K562 (cell line): ENCODE measurements at regions not wholly inside any gene's neighbourhood (a gene's known extent, or its start where the extent isn't known, plus 50 kb on each side); places are given as distances from the start of the nearest gene placed in this dataset.

Source experiments
- ATAC-seq: fragments of 200-7000 bp; cut with Tn5 transposase; 3 replicates; pipeline ENCODE4 v1.9.1; 2020; ENCODE audit warnings: moderate library complexity
- BruUV-seq: library from RNA; stranded (reverse); fragments of 400-500 nt; replicated peaks from 2 replicates; lab custom pipeline; 2021; lab: Mats Ljungman, UMichigan
- CTCF ChIA-PET: fragments of 300-600 bp; formaldehyde crosslinking; extraction: SDS; loops from one replicate; lab custom pipeline; 2021; ENCODE audit warnings: low intra/inter-chr PET ratio; lab: Yijun Ruan, JAX
- POLR2A ChIA-PET: fragments of 300-600, 350-650 bp; sonication (Branson Sonifier 250); formaldehyde crosslinking; extraction: SDS; loops from one replicate; lab custom pipeline; 2021; ENCODE audit warnings: antibody characterized with exemption, inconsistent platforms; lab: Yijun Ruan, JAX
- DNase-seq, 4 experiments: peaks; one replicate each; pipeline versions ENCODE4 v3.0.0 to v3.0.0-alpha.2; 2011 to 2018; ENCODE audit warnings: low spot score in 3 of 4, mixed read lengths in 3 of 4; ENCODE audit errors: extremely low read depth in 1 of 4
- FAIRE-seq: peaks from 2 replicates; lab custom pipeline; 2011; peaks lifted over from hg19 to GRCh38; lab: Jason Lieb, UNC
- H2AFZ ChIP-seq: 2 replicates; pipeline ENCODE4 v1.6.0; 2011; ENCODE audit warnings: low read depth, low read length, control low read depth, inconsistent platforms
- H3K27ac ChIP-seq: fragments of 200-600 bp; 3 replicates; pipeline ENCODE4 v1.8.0; 2011; ENCODE audit warnings: low read depth, mild to moderate bottlenecking, control low read depth, inconsistent platforms, low read length, moderate library complexity, mixed read lengths; ENCODE audit errors: extremely low read depth
- H3K27me3 ChIP-seq, 2 experiments: fragments of 300-600 bp in 1 of 2; 2 replicates in 1 of 2; 3 replicates in 1 of 2; pipeline versions ENCODE4 v1.6.0 to v1.8.0; 2011; ENCODE audit warnings: inconsistent platforms in 2 of 2, low read length in 2 of 2, mild to moderate bottlenecking in 1 of 2, mixed read lengths in 1 of 2, moderate library complexity in 1 of 2; ENCODE audit not compliant: control insufficient read depth in 2 of 2, insufficient read depth in 2 of 2
- H3K36me3 ChIP-seq: fragments of 300-600 bp; 3 replicates; pipeline ENCODE4 v1.8.0; 2011; ENCODE audit warnings: mild to moderate bottlenecking, low read length, inconsistent platforms; ENCODE audit not compliant: control insufficient read depth, insufficient read depth
- H3K4me1 ChIP-seq, 2 experiments: fragments of 200-600 bp in 1 of 2; replicated peaks in 1 of 2; 2 replicates in 1 of 2; 3 replicates in 1 of 2; pipeline versions ENCODE4 v1.5.1 to v1.8.0; 2011; ENCODE audit warnings: inconsistent platforms in 2 of 2, low read length in 2 of 2, mild to moderate bottlenecking in 1 of 2, mixed read lengths in 1 of 2, moderate library complexity in 1 of 2; ENCODE audit not compliant: control insufficient read depth in 2 of 2, insufficient read depth in 2 of 2
- H3K4me2 ChIP-seq: 2 replicates; pipeline ENCODE4 v1.6.1; 2011; ENCODE audit warnings: low read length, control low read depth, inconsistent platforms, mixed read lengths; ENCODE audit not compliant: insufficient read depth
- H3K4me3 ChIP-seq: fragments of 200-600 bp; sonication (generic), shearing (Covaris generic); 2 replicates; pipeline ENCODE4 v1.5.1; 2016; ENCODE audit warnings: control low read depth, inconsistent platforms
- H3K79me2 ChIP-seq: fragments of 200-600 bp; 3 replicates; pipeline ENCODE4 v1.8.0; 2011; ENCODE audit warnings: low read length, inconsistent platforms; ENCODE audit not compliant: control insufficient read depth, insufficient read depth
- H3K9ac ChIP-seq, 2 experiments: 2 replicates each; pipeline versions ENCODE4 v1.6.0 to v1.6.1; 2011; ENCODE audit warnings: low read depth in 2 of 2, low read length in 2 of 2, control low read depth in 1 of 2, inconsistent platforms in 1 of 2, mild to moderate bottlenecking in 1 of 2, mixed read lengths in 1 of 2; ENCODE audit not compliant: insufficient read depth in 1 of 2
- H3K9me1 ChIP-seq: one replicate; pipeline ENCODE4 v1.6.0; 2011; ENCODE audit warnings: inconsistent platforms, mild to moderate bottlenecking, low read length, moderate library complexity; ENCODE audit not compliant: control insufficient read depth, insufficient read depth
- H3K9me3 ChIP-seq: replicated peaks from 2 replicates; pipeline ENCODE4 v1.5.1; 2011; ENCODE audit warnings: low read depth, low read length, inconsistent platforms; ENCODE audit not compliant: control insufficient read depth, insufficient read depth
- H4K20me1 ChIP-seq: replicated peaks from 2 replicates; pipeline ENCODE4 v1.6.1; 2011; ENCODE audit warnings: low read length, inconsistent platforms, mixed read lengths; ENCODE audit not compliant: control insufficient read depth, insufficient read depth
- DDX20 ChIP-seq: fragments of 450-650 bp; IDR thresholded peaks from 2 replicates; pipeline ENCODE4 v1.6.1; 2016; ENCODE audit warnings: missing genetic modification characterization, low read depth, mild to moderate bottlenecking, missing compliant biosample characterization, moderate library complexity
- JUN ChIP-seq, 2 experiments: sonication (generic) in 1 of 2; formaldehyde crosslinking in 1 of 2; IDR thresholded peaks; 2 replicates each; pipeline versions ENCODE4 v1.6.1 to v1.8.0; 2012 to 2022; ENCODE audit warnings: borderline replicate concordance in 2 of 2, mild to moderate bottlenecking in 2 of 2, improper control_type of control experiment in 1 of 2, low read depth in 1 of 2, low read length in 1 of 2, missing genetic modification reagents in 1 of 2
- PRDM10 ChIP-seq: fragments of 450-650 bp; IDR thresholded peaks from 2 replicates; pipeline ENCODE4 v1.6.1; 2018; ENCODE audit not compliant: partially characterized antibody
- ZNF583 ChIP-seq: fragments of 250-450 bp; sonication (Bioruptor Pico); IDR thresholded peaks from 2 replicates; pipeline ENCODE4 v1.4.0; 2020
- whole genome bisulfite sequencing: fragments of 100-300 bp; shearing (Covaris generic); methylation state at CpG from one replicate; pipeline ENCODE4 v1.1.6; 2016; ENCODE audit warnings: low coverage, mixed read lengths; ENCODE audit not compliant: insufficient coverage; ENCODE audit errors: missing lambda C conversion rate; 5-methylcytosine and 5-hydroxymethylcytosine counted together
- in situ Hi-C: fragments of 300-500 bp; cut with MboI; formaldehyde crosslinking; loops from 4 replicates; pipeline ENCODE4 v1.15.0; 2018; ENCODE audit warnings: inconsistent platforms, mixed read lengths
- intact Hi-C: fragments of 100-400 bp; cut with micrococcal nuclease; formaldehyde crosslinking; loops from 2 replicates; pipeline ENCODE4 v1.14.2; 2022

- TF ChIP-seq PRDM10 = no peak
Observed at GRCh38 chr7:83861876-83862275, 212.9 kb upstream of the SEMA3E start (continued).

GRCh38 chr7:83859827-83860226 lies 210.9 kb upstream of the SEMA3E start:
- POLR2A ChIA-PET = no interaction called here

More at GRCh38 chr7:83859827-83860226, 210.9 kb upstream of the SEMA3E start:
- intact Hi-C loops (no loop called here), in situ Hi-C loops (no loop called here)
- Histone ChIP-seq H3K4me1 (no peaks in the 10 kb centered on the region), H4K20me1 (no peaks in the 10 kb centered on the region), H3K4me2 (no peak overlapping the region), H3K36me3 (no peaks in the 10 kb centered on the region), H3K79me2 (no peaks in the 10 kb centered on the region), H3K9me1 (no peaks in the 10 kb centered on the region), H3K9me3 (no peaks in the 10 kb centered on the region; the same call in 1 of the 2 replicates), H3K4me3 (no peak overlapping the region), H3K27me3 (no peaks in the 10 kb centered on the region), H2AFZ (no peak overlapping the region), H3K27ac (no peak overlapping the region), H3K9ac (no peak overlapping the region)
- BruUV-seq = no TSS peak
- TF ChIP-seq JUN (IDR thresholded peaks at IDR 0.05; ENCODE audit: borderline replicate concordance, low read depth, low read length) = no peak
- TF ChIP-seq JUN (CRISPR knock-in tag; IDR thresholded peaks at IDR 0.05; ENCODE audit: borderline replicate concordance) = no peak
- no peak for TF ChIP-seq ZNF583 (CRISPR knock-in tag)
- no peak for TF ChIP-seq DDX20 (tag)
- FAIRE-seq (no peak), ATAC-seq (no peak), DNase-seq (no peak)
- 0% methylated on average over 1 of the region's 1 CpG for WGBS
- CTCF ChIA-PET = no interaction called here
